DOHH2 (cell line): ENCODE measurements at regions not wholly inside any gene's neighbourhood (a gene's known extent, or its start where the extent isn't known, plus 50 kb on each side); places are given as distances from the start of the nearest gene placed in this dataset.

Source experiments
- EZH2phosphoT487 ChIP-seq: fragments of 200-600 bp; sonication (generic); IDR thresholded peaks from 2 replicates; pipeline ENCODE4 v1.6.1; 2017; ENCODE audit warnings: borderline replicate concordance, mild to moderate bottlenecking, antibody characterized with exemption, low read length, moderate library complexity, mixed read lengths
- TF ChIP-seq, protein P1 (sequence below): fragments of 200-600 bp; sonication (generic); IDR thresholded peaks from one replicate; pipeline ENCODE4 v1.5.1; 2014; ENCODE audit warnings: antibody characterized with exemption, mild to moderate bottlenecking, low read depth, low read length; ENCODE audit not compliant: poor library complexity, severe bottlenecking

DNA sequence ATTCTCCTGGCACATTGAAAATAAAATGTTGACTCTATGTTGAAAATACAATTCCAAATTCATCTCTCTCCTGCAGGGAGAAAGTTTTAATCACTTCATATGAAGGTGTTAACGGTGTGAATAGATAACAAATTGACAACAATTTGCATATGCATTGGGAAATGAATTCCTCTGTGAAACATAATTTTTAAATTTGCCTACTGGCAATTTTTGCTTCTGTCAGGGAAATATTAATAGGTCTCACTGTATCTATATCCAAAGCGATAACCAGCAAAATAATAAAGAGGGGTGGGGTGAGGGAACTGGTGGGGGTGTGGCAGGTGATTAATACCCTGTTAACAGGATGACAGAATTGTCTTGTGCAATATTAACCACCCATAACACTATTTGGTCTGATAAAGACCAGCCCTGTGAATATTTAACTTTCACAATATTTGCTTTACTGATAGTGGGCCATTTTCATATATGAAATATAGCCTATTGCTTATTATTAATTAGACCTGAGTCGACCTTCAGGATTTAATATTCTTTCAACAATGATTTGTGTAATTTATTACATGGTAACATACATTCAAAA is 239.0 kb upstream of the SSTR1 start:
- TF ChIP-seq, protein P1, sequence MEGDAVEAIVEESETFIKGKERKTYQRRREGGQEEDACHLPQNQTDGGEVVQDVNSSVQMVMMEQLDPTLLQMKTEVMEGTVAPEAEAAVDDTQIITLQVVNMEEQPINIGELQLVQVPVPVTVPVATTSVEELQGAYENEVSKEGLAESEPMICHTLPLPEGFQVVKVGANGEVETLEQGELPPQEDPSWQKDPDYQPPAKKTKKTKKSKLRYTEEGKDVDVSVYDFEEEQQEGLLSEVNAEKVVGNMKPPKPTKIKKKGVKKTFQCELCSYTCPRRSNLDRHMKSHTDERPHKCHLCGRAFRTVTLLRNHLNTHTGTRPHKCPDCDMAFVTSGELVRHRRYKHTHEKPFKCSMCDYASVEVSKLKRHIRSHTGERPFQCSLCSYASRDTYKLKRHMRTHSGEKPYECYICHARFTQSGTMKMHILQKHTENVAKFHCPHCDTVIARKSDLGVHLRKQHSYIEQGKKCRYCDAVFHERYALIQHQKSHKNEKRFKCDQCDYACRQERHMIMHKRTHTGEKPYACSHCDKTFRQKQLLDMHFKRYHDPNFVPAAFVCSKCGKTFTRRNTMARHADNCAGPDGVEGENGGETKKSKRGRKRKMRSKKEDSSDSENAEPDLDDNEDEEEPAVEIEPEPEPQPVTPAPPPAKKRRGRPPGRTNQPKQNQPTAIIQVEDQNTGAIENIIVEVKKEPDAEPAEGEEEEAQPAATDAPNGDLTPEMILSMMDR: no peak
- no peak for TF ChIP-seq EZH2phosphoT487
